Astrocyte (in vitro differentiated cells and primary cell): ENCODE measurements at regions not wholly inside any gene's neighbourhood (a gene's known extent, or its start where the extent isn't known, plus 50 kb on each side); places are given as distances from the start of the nearest gene placed in this dataset.

Experiments used
- DNase-seq: peaks from one replicate; pipeline ENCODE4 v3.0.0-alpha.2; 2010; ENCODE audit warnings: low read depth
- FAIRE-seq: peaks from 2 replicates; lab custom pipeline; 2011; peaks lifted over from hg19 to GRCh38; lab: Jason Lieb, UNC
- H2AFZ ChIP-seq: 2 replicates; pipeline ENCODE4 v1.6.0; 2012; ENCODE audit warnings: low read depth, low read length, inconsistent platforms
- H3K27ac ChIP-seq: 2 replicates; pipeline ENCODE4 v1.5.1; 2011; ENCODE audit warnings: low read depth, low read length, inconsistent platforms
- H3K27me3 ChIP-seq: 2 replicates; pipeline ENCODE4 v1.6.0; 2011; ENCODE audit warnings: low read length, inconsistent platforms; ENCODE audit not compliant: insufficient read depth
- H3K36me3 ChIP-seq: 2 replicates; pipeline ENCODE4 v1.5.1; 2011; ENCODE audit warnings: low read length, inconsistent platforms; ENCODE audit not compliant: insufficient read depth
- H3K4me1 ChIP-seq: 2 replicates; pipeline ENCODE4 v1.5.1; 2011; ENCODE audit warnings: low read length, inconsistent platforms; ENCODE audit not compliant: insufficient read depth
- H3K4me2 ChIP-seq: 2 replicates; pipeline ENCODE4 v1.6.0; 2012; ENCODE audit warnings: low read length, inconsistent platforms
- H3K4me3 ChIP-seq: 2 replicates; pipeline ENCODE4 v1.5.1; 2011; ENCODE audit warnings: low read depth, mild to moderate bottlenecking, low read length, inconsistent platforms; ENCODE audit not compliant: insufficient read depth
- H3K79me2 ChIP-seq: 2 replicates; pipeline ENCODE4 v1.6.0; 2012; ENCODE audit warnings: mild to moderate bottlenecking, low read length, inconsistent platforms; ENCODE audit not compliant: insufficient read depth
- H3K9ac ChIP-seq: 2 replicates; pipeline ENCODE4 v1.6.0; 2012; ENCODE audit warnings: mild to moderate bottlenecking, low read length, inconsistent platforms
- H3K9me3 ChIP-seq: 2 replicates; pipeline ENCODE4 v1.5.1; 2012; ENCODE audit warnings: low read depth, mild to moderate bottlenecking, low read length, inconsistent platforms; ENCODE audit not compliant: insufficient read depth
- H4K20me1 ChIP-seq: 2 replicates; pipeline ENCODE4 v1.6.0; 2012; ENCODE audit warnings: low read length, inconsistent platforms; ENCODE audit not compliant: insufficient read depth
- H3K27ac Mint-ChIP-seq: one replicate; pipeline ENCODE4 v1.8.0; 2021; ENCODE audit warnings: mild to moderate bottlenecking, mixed read lengths; ENCODE audit not compliant: unreplicated experiment
- H3K27me3 Mint-ChIP-seq: one replicate; pipeline ENCODE4 v1.8.0; 2021; ENCODE audit warnings: low read depth, mixed read lengths; ENCODE audit not compliant: unreplicated experiment
- H3K36me3 Mint-ChIP-seq: one replicate; pipeline ENCODE4 v1.8.0; 2021; ENCODE audit warnings: low read depth, mixed read lengths; ENCODE audit not compliant: unreplicated experiment
- H3K4me1 Mint-ChIP-seq: one replicate; pipeline ENCODE4 v1.8.0; 2021; ENCODE audit warnings: low read depth, mixed read lengths; ENCODE audit not compliant: unreplicated experiment
- H3K4me3 Mint-ChIP-seq: one replicate; pipeline ENCODE4 v1.8.0; 2021; ENCODE audit warnings: mild to moderate bottlenecking, moderate library complexity, mixed read lengths; ENCODE audit not compliant: unreplicated experiment
- H3K9me3 Mint-ChIP-seq: one replicate; pipeline ENCODE4 v1.8.0; 2021; ENCODE audit warnings: mild to moderate bottlenecking, mixed read lengths; ENCODE audit not compliant: unreplicated experiment
- EZH2 ChIP-seq: IDR thresholded peaks from 2 replicates; pipeline ENCODE4 v1.6.1; 2012; ENCODE audit warnings: mild to moderate bottlenecking, low read length, inconsistent platforms; ENCODE audit not compliant: insufficient read depth
- TF ChIP-seq, protein P1 (sequence below): IDR thresholded peaks from 2 replicates; pipeline ENCODE4 v1.5.1; 2011; ENCODE audit warnings: low read depth, mild to moderate bottlenecking, inconsistent platforms, low read length, moderate library complexity; ENCODE audit not compliant: insufficient read depth

DNA sequence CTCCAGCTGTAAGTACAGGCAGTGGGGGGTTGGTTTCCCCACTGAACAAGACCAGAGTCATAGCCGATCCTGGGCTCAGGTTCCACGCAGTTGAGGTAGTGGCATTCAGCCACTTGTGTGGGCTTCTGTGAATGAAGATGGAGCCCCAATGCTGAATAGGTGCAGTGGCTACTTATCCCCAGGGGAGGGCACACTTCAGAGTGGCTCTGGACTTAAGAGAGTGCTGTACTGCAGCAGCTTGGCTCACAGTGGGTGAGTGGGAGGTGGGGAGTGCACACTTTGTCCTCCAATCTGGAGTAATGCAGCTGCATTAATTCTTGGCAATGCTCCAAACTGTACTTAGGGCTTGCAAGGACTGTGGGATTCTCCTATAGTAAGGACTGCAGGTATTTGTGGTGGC, 81.9 kb downstream of the BUB3 start:
- Mint-ChIP-seq H3K36me3 (peaks cover 16% of the 10 kb centered on the region), H3K9me3 (peaks cover 9% of the 10 kb centered on the region), H3K27me3 (peaks cover 5% of the 10 kb centered on the region), H3K27ac (no peak overlapping the region), H3K4me3 (no peak overlapping the region), H3K4me1 (no peaks in the 10 kb centered on the region)
- H3K79me2 ChIP-seq: no peaks in the 10 kb centered on the region
- no peak overlapping the region for H3K4me2 ChIP-seq
- FAIRE-seq (no peak), DNase-seq (no peak)
- TF ChIP-seq EZH2: no peak
- TF ChIP-seq, protein P1, sequence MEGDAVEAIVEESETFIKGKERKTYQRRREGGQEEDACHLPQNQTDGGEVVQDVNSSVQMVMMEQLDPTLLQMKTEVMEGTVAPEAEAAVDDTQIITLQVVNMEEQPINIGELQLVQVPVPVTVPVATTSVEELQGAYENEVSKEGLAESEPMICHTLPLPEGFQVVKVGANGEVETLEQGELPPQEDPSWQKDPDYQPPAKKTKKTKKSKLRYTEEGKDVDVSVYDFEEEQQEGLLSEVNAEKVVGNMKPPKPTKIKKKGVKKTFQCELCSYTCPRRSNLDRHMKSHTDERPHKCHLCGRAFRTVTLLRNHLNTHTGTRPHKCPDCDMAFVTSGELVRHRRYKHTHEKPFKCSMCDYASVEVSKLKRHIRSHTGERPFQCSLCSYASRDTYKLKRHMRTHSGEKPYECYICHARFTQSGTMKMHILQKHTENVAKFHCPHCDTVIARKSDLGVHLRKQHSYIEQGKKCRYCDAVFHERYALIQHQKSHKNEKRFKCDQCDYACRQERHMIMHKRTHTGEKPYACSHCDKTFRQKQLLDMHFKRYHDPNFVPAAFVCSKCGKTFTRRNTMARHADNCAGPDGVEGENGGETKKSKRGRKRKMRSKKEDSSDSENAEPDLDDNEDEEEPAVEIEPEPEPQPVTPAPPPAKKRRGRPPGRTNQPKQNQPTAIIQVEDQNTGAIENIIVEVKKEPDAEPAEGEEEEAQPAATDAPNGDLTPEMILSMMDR: no peak
- no peak overlapping the region for H3K27ac ChIP-seq
- H2AFZ ChIP-seq: no peak overlapping the region
- H3K27me3 ChIP-seq: no peaks in the 10 kb centered on the region
- H4K20me1 ChIP-seq: no peaks in the 10 kb centered on the region
- H3K9ac ChIP-seq: no peak overlapping the region
- peaks cover 4% of the 10 kb centered on the region for H3K9me3 ChIP-seq
- no peaks in the 10 kb centered on the region for H3K4me1 ChIP-seq
- H3K4me3 ChIP-seq: no peak overlapping the region
- H3K36me3 ChIP-seq: no peaks in the 10 kb centered on the region

DNA sequence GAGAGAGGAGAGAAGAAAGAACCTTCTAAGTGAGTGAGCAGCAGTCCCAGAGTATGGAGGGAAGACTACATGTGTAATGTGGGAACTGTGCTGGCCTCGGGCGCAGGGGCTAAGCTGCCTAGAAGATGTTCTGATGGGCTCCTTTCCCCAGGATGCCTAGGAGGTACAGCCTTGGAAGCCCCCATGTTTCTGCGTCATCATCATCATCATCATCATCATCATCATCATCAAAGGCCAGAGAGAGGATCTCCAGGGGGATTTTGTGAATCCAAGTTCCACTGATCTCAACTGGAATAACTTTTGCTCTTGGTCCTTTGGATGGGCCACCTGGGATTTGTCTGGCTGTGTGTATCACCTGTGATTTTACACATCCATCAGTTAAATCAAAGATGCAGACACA, 86.0 kb downstream of the BUB3 start:
- TF ChIP-seq EZH2: no peak
- TF ChIP-seq, protein P1: no peak
- DNase-seq: no peak
- no peak overlapping the region for H3K4me3 Mint-ChIP-seq
- Histone ChIP-seq H3K27ac (no peak overlapping the region), H4K20me1 (no peaks in the 10 kb centered on the region), H3K4me3 (no peak overlapping the region), H3K79me2 (no peaks in the 10 kb centered on the region), H3K36me3 (no peaks in the 10 kb centered on the region), H3K9ac (no peak overlapping the region), H2AFZ (no peak overlapping the region), H3K27me3 (no peaks in the 10 kb centered on the region), H3K4me2 (no peak overlapping the region), H3K9me3 (no peaks in the 10 kb centered on the region), H3K4me1 (no peaks in the 10 kb centered on the region)
- no peak for FAIRE-seq
- H3K27ac Mint-ChIP-seq: no peak overlapping the region
- peaks cover 2% of the 10 kb centered on the region for H3K9me3 Mint-ChIP-seq
- peaks cover 2% of the 10 kb centered on the region for H3K4me1 Mint-ChIP-seq
- peaks cover 5% of the 10 kb centered on the region for H3K27me3 Mint-ChIP-seq
- peaks cover 7% of the 10 kb centered on the region for H3K36me3 Mint-ChIP-seq

DNA sequence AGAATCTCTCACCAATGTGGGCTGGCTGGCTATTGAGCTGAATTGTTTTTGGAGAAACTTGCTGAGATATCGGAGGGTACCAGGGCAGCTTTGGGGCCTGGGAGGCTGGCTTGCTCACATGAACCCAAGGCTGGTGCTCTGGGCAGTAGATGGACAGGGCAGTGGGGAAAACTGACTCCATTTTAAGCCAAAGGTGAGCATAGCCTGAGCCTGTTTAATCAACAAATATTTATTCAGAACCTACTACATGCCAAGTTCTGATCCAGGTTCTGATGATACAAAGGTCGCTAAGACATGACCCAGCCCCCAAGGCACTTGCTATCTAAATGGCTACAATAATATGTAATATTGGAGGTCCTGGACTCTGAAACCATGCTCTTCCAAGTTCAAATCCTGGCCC, 86.6 kb downstream of the BUB3 start:
- Mint-ChIP-seq H3K4me3 (no peak overlapping the region), H3K9me3 (no peaks in the 10 kb centered on the region), H3K27me3 (peaks cover 5% of the 10 kb centered on the region), H3K27ac (no peak overlapping the region), H3K4me1 (peaks cover 2% of the 10 kb centered on the region), H3K36me3 (peaks cover 6% of the 10 kb centered on the region)
- Histone ChIP-seq H2AFZ (no peak overlapping the region), H3K9ac (no peak overlapping the region), H3K27me3 (no peaks in the 10 kb centered on the region), H3K36me3 (no peaks in the 10 kb centered on the region), H3K4me2 (no peak overlapping the region), H3K9me3 (no peaks in the 10 kb centered on the region), H3K4me1 (no peaks in the 10 kb centered on the region), H3K79me2 (no peaks in the 10 kb centered on the region), H4K20me1 (no peaks in the 10 kb centered on the region), H3K27ac (no peak overlapping the region), H3K4me3 (no peak overlapping the region)
- no peak for TF ChIP-seq EZH2
- TF ChIP-seq, protein P1: no peak
- FAIRE-seq (no peak), DNase-seq (no peak)
